Naive thymus-derived CD8-positive, alpha-beta T cell (primary cell): ENCODE measurements at regions not wholly inside any gene's neighbourhood (a gene's known extent, or its start where the extent isn't known, plus 50 kb on each side); places are given as distances from the start of the nearest gene placed in this dataset.

ENCODE experiments used
- ATAC-seq, 2 donors: fragments of 150-1000 bp; cut with Tn5 transposase in 1 of 2; sonication (Bioruptor Pico), chemical (Tn5 transposase) in 1 of 2; 1 replicate in 1 of 2; 2 replicates in 1 of 2; pipeline ENCODE4 v1.10.0; 2021; ENCODE audit warnings: mild to moderate bottlenecking in 2 of 2, moderate library complexity in 2 of 2
- POLR2A ChIA-PET: fragments of 350-600 bp; sonication (Branson Sonifier 250); formaldehyde crosslinking; loops from one replicate; lab custom pipeline; 2021; ENCODE audit warnings: antibody characterized with exemption; lab: Charles Lee
- DNase-seq, 10 donors: peaks; one replicate each; pipeline versions ENCODE4 v3.0.0 to v3.0.0-alpha.2; 2020 to 2022
- H3K27ac Mint-ChIP-seq, 10 donors: one replicate each; pipeline ENCODE4 v1.8.0; 2020 to 2022; ENCODE audit warnings: mild to moderate bottlenecking in 10 of 10, mixed read lengths in 10 of 10, moderate library complexity in 4 of 10, inconsistent platforms in 1 of 10
- H3K27me3 Mint-ChIP-seq, 5 donors: one replicate each; pipeline ENCODE4 v1.8.0; 2021 to 2022; ENCODE audit warnings: mixed read lengths in 5 of 5
- H3K36me3 Mint-ChIP-seq, 3 donors: one replicate each; pipeline ENCODE4 v1.8.0; 2020 to 2022; ENCODE audit warnings: mixed read lengths in 3 of 3, mild to moderate bottlenecking in 2 of 3, inconsistent platforms in 1 of 3
- H3K4me1 Mint-ChIP-seq, 4 donors: one replicate each; pipeline ENCODE4 v1.8.0; 2021 to 2022; ENCODE audit warnings: mixed read lengths in 4 of 4
- H3K4me3 Mint-ChIP-seq, 10 donors: one replicate each; pipeline ENCODE4 v1.8.0; 2020 to 2022; ENCODE audit warnings: mild to moderate bottlenecking in 10 of 10, mixed read lengths in 10 of 10, moderate library complexity in 6 of 10, inconsistent platforms in 1 of 10
- H3K9me3 Mint-ChIP-seq, 9 donors: one replicate each; pipeline ENCODE4 v1.8.0; 2020 to 2022; ENCODE audit warnings: mixed read lengths in 9 of 9, mild to moderate bottlenecking in 3 of 9, inconsistent platforms in 1 of 9, moderate library complexity in 1 of 9

GRCh38 chr2:59462422-59463197, 1090.8 kb downstream of the BCL11A start:
- peaks cover 0 to 4% (median 0%) of the 10 kb centered on the region in 5 donors for H3K27me3 Mint-ChIP-seq
- H3K9me3 Mint-ChIP-seq: no peaks in the 10 kb centered on the region
- no peaks in the 10 kb centered on the region for H3K36me3 Mint-ChIP-seq
- H3K4me3 Mint-ChIP-seq: no peak overlapping the region
- ATAC-seq (no peak), DNase-seq (no peak)
- no peak overlapping the region for H3K27ac Mint-ChIP-seq
- H3K4me1 Mint-ChIP-seq: no peaks in the 10 kb centered on the region
- POLR2A ChIA-PET: no interaction called here

GRCh38 chr2:59461127-59461526, 1092.3 kb downstream of the BCL11A start:
- H3K27ac Mint-ChIP-seq: no peak overlapping the region
- ATAC-seq (no peak), DNase-seq (no peak)
- H3K4me1 Mint-ChIP-seq: no peaks in the 10 kb centered on the region
- H3K36me3 Mint-ChIP-seq: no peaks in the 10 kb centered on the region
- H3K4me3 Mint-ChIP-seq: no peak overlapping the region
- peaks cover 0 to 7% (median 2%) of the 10 kb centered on the region in 5 donors for H3K27me3 Mint-ChIP-seq
- POLR2A ChIA-PET: no interaction called here
- H3K9me3 Mint-ChIP-seq: no peaks in the 10 kb centered on the region

- H3K9me3 Mint-ChIP-seq: peaks cover 0 to 2% (median 0%) of the 10 kb centered on the region in 9 donors
- H3K4me1 Mint-ChIP-seq: no peaks in the 10 kb centered on the region
- peak overlapping the region in 1 of 10 donors; percentile 34 for H3K27ac Mint-ChIP-seq
- no peaks in the 10 kb centered on the region for H3K36me3 Mint-ChIP-seq
- no peak overlapping the region for H3K4me3 Mint-ChIP-seq
- POLR2A ChIA-PET: no interaction called here
- DNase-seq (no peak), ATAC-seq (no peak)
- peaks cover 0 to 11% (median 3%) of the 10 kb centered on the region in 5 donors for H3K27me3 Mint-ChIP-seq
Observed at GRCh38 chr2:59458800-59459199, 1094.7 kb downstream of the BCL11A start.

- H3K9me3 Mint-ChIP-seq: peaks cover 0 to 2% (median 0%) of the 10 kb centered on the region in 9 donors
- POLR2A ChIA-PET: no interaction called here
- H3K27ac Mint-ChIP-seq: no peak overlapping the region
- ATAC-seq (no peak), DNase-seq (no peak)
- H3K4me3 Mint-ChIP-seq: no peak overlapping the region
- H3K36me3 Mint-ChIP-seq: no peaks in the 10 kb centered on the region
- no peaks in the 10 kb centered on the region for H3K4me1 Mint-ChIP-seq
- peaks cover 0 to 11% (median 3%) of the 10 kb centered on the region in 5 donors for H3K27me3 Mint-ChIP-seq
Observed at GRCh38 chr2:59456285-59456684, 1097.2 kb downstream of the BCL11A start.

- POLR2A ChIA-PET: no interaction called here
- DNase-seq: peak in 2 of 10 donors; percentile 4 to 14
- H3K4me3 Mint-ChIP-seq: no peak overlapping the region
- H3K27me3 Mint-ChIP-seq: peaks cover 0 to 2% (median 1%) of the 10 kb centered on the region in 5 donors
- no peaks in the 10 kb centered on the region for H3K4me1 Mint-ChIP-seq
- no peak for ATAC-seq
- peaks cover 0 to 2% (median 0%) of the 10 kb centered on the region in 9 donors for H3K9me3 Mint-ChIP-seq
- no peak overlapping the region for H3K27ac Mint-ChIP-seq
- no peaks in the 10 kb centered on the region for H3K36me3 Mint-ChIP-seq
Observed at GRCh38 chr2:59449274-59449673, 1104.2 kb downstream of the BCL11A start.

GRCh38 chr2:59440491-59440890, 1113.0 kb downstream of the BCL11A start:
- Mint-ChIP-seq H3K9me3 (no peaks in the 10 kb centered on the region), H3K36me3 (no peaks in the 10 kb centered on the region), H3K4me3 (no peak overlapping the region), H3K27ac (no peak overlapping the region), H3K4me1 (no peaks in the 10 kb centered on the region), H3K27me3 (no peaks in the 10 kb centered on the region)
- no peak for DNase-seq
- POLR2A ChIA-PET: no interaction called here
- ATAC-seq: no peak

GRCh38 chr2:59435635-59436034, 1117.8 kb downstream of the BCL11A start:
- no peak for DNase-seq
- Mint-ChIP-seq H3K27me3 (peaks cover 0 to 1% (median 0%) of the 10 kb centered on the region in 5 donors), H3K27ac (no peak overlapping the region), H3K9me3 (peaks cover 0 to 25% (median 11%) of the 10 kb centered on the region in 9 donors), H3K4me3 (no peak overlapping the region), H3K36me3 (peaks cover 0 to 11% (median 1%) of the 10 kb centered on the region in 3 donors), H3K4me1 (no peaks in the 10 kb centered on the region)
- POLR2A ChIA-PET: no interaction called here
- ATAC-seq: no peak

- Mint-ChIP-seq H3K27ac (no peak overlapping the region), H3K27me3 (peaks cover 0 to 8% (median 0%) of the 10 kb centered on the region in 5 donors), H3K4me3 (no peak overlapping the region), H3K9me3 (peaks cover 0 to 31% (median 11%) of the 10 kb centered on the region in 9 donors), H3K36me3 (peaks cover 0 to 17% (median 3%) of the 10 kb centered on the region in 3 donors), H3K4me1 (no peaks in the 10 kb centered on the region)
- POLR2A ChIA-PET: no interaction called here
- DNase-seq: no peak
- ATAC-seq: no peak
Observed at GRCh38 chr2:59428940-59429339, 1124.5 kb downstream of the BCL11A start.

GRCh38 chr2:59427980-59428379, 1125.5 kb downstream of the BCL11A start:
- H3K36me3 Mint-ChIP-seq: peaks cover 0 to 17% (median 3%) of the 10 kb centered on the region in 3 donors
- H3K4me3 Mint-ChIP-seq: no peak overlapping the region
- peaks cover 0 to 8% (median 0%) of the 10 kb centered on the region in 5 donors for H3K27me3 Mint-ChIP-seq
- POLR2A ChIA-PET: no interaction called here
- H3K4me1 Mint-ChIP-seq: no peaks in the 10 kb centered on the region
- no peak for ATAC-seq
- H3K9me3 Mint-ChIP-seq: peaks cover 0 to 25% (median 7%) of the 10 kb centered on the region in 9 donors
- DNase-seq: no peak
- H3K27ac Mint-ChIP-seq: no peak overlapping the region

GRCh38 chr2:59425247-59425646, 1128.2 kb downstream of the BCL11A start:
- peaks cover 0 to 6% (median 0%) of the 10 kb centered on the region in 3 donors for H3K36me3 Mint-ChIP-seq
- no peak overlapping the region for H3K4me3 Mint-ChIP-seq
- POLR2A ChIA-PET: no interaction called here
- no peak overlapping the region for H3K27ac Mint-ChIP-seq
- H3K27me3 Mint-ChIP-seq: peaks cover 0 to 5% (median 0%) of the 10 kb centered on the region in 5 donors
- DNase-seq (no peak), ATAC-seq (no peak)
- H3K4me1 Mint-ChIP-seq: no peaks in the 10 kb centered on the region
- peaks cover 0 to 12% (median 2%) of the 10 kb centered on the region in 9 donors for H3K9me3 Mint-ChIP-seq

- H3K27ac Mint-ChIP-seq: no peak overlapping the region
- peaks cover 2 to 32% (median 5%) of the 10 kb centered on the region in 5 donors for H3K27me3 Mint-ChIP-seq
- H3K4me3 Mint-ChIP-seq: no peak overlapping the region
- POLR2A ChIA-PET: no interaction called here
- DNase-seq (no peak), ATAC-seq (no peak)
- H3K9me3 Mint-ChIP-seq: peaks cover 12 to 70% (median 34%) of the 10 kb centered on the region in 9 donors
- H3K36me3 Mint-ChIP-seq: peaks cover 0 to 40% (median 4%) of the 10 kb centered on the region in 3 donors
- peaks cover 0 to 5% (median 0%) of the 10 kb centered on the region in 4 donors for H3K4me1 Mint-ChIP-seq
Observed at GRCh38 chr2:59413751-59414570, 1139.5 kb downstream of the BCL11A start.

- ATAC-seq (no peak), DNase-seq (no peak)
- Mint-ChIP-seq H3K4me3 (no peak overlapping the region), H3K27me3 (peaks cover 0 to 3% (median 0%) of the 10 kb centered on the region in 5 donors), H3K9me3 (peaks cover 0 to 17% (median 8%) of the 10 kb centered on the region in 9 donors), H3K4me1 (no peaks in the 10 kb centered on the region), H3K36me3 (peaks cover 0 to 6% (median 0%) of the 10 kb centered on the region in 3 donors), H3K27ac (no peak overlapping the region)
- POLR2A ChIA-PET: no interaction called here
Observed at GRCh38 chr2:59399126-59399525, 1154.3 kb downstream of the BCL11A start.

GRCh38 chr2:59398081-59398480, 1155.4 kb downstream of the BCL11A start:
- no peak for ATAC-seq
- Mint-ChIP-seq H3K27me3 (peaks cover 0 to 3% (median 0%) of the 10 kb centered on the region in 5 donors), H3K4me1 (no peaks in the 10 kb centered on the region), H3K27ac (no peak overlapping the region), H3K9me3 (peaks cover 0 to 10% (median 6%) of the 10 kb centered on the region in 9 donors), H3K4me3 (no peak overlapping the region), H3K36me3 (no peaks in the 10 kb centered on the region)
- POLR2A ChIA-PET: no interaction called here
- no peak for DNase-seq
